M059J (cell line): ENCODE measurements at regions not wholly inside any gene's neighbourhood (a gene's known extent, or its start where the extent isn't known, plus 50 kb on each side); places are given as distances from the start of the nearest gene placed in this dataset.
A peak's percentile ranks its signal among the peaks of the same experiment; 100 is the strongest.

Experiments used
- DNase-seq: peaks from one replicate; pipeline ENCODE4 v3.0.0-alpha.2; 2012; ENCODE audit warnings: low read depth

- no peak for DNase-seq
These were observed 358.3 kb downstream of the SHQ1 start for GRCh38 chr3:72489901-72490300.

GRCh38 chr3:72488738-72489035 lies 359.6 kb downstream of the SHQ1 start:
- peak; percentile 80 for DNase-seq

- DNase-seq: no peak
These were observed 360.1 kb downstream of the SHQ1 start for GRCh38 chr3:72487946-72488737.

GRCh38 chr3:72487078-72487765 lies 361.0 kb downstream of the SHQ1 start:
- DNase-seq: peak; percentile 88

GRCh38 chr3:72485641-72486040 lies 362.6 kb downstream of the SHQ1 start:
- DNase-seq: no peak

- DNase-seq: no peak
These were observed 364.6 kb downstream of the SHQ1 start for GRCh38 chr3:72483554-72484104.

- peak; percentile 79 for DNase-seq
These were observed 365.5 kb downstream of the SHQ1 start for GRCh38 chr3:72482589-72483321.

- DNase-seq: no peak
These were observed 366.7 kb downstream of the SHQ1 start for GRCh38 chr3:72481542-72481941.

GRCh38 chr3:72480366-72480765 lies 367.9 kb downstream of the SHQ1 start:
- DNase-seq: peak; percentile 17

- no peak for DNase-seq
These were observed 368.5 kb downstream of the SHQ1 start for GRCh38 chr3:72479651-72480215.

- DNase-seq: no peak
These were observed 372.1 kb downstream of the SHQ1 start for GRCh38 chr3:72476139-72476483.

GRCh38 chr3:72475258-72476138 lies 372.7 kb downstream of the SHQ1 start:
- no peak for DNase-seq

GRCh38 chr3:72474775-72475174 lies 373.5 kb downstream of the SHQ1 start:
- no peak for DNase-seq

GRCh38 chr3:72473156-72473555 lies 375.1 kb downstream of the SHQ1 start:
- DNase-seq: no peak

GRCh38 chr3:72470904-72471417 lies 377.3 kb downstream of the SHQ1 start:
- no peak for DNase-seq

GRCh38 chr3:72465853-72466252 lies 382.4 kb downstream of the SHQ1 start:
- DNase-seq: no peak

- no peak for DNase-seq
These were observed 385.2 kb downstream of the SHQ1 start for GRCh38 chr3:72463083-72463482.

- DNase-seq: no peak
These were observed 385.6 kb downstream of the SHQ1 start for GRCh38 chr3:72462595-72463011.

- no peak for DNase-seq
These were observed 386.5 kb downstream of the SHQ1 start for GRCh38 chr3:72461787-72462186.

- no peak for DNase-seq
These were observed 387.8 kb downstream of the SHQ1 start for GRCh38 chr3:72460205-72461174.
